Gastroesophageal sphincter (tissue), 3 donors: ENCODE measurements at regions not wholly inside any gene's neighbourhood (a gene's known extent, or its start where the extent isn't known, plus 50 kb on each side); places are given as distances from the start of the nearest gene placed in this dataset.

ENCODE experiments used
- CTCF ChIP-seq, 4 experiments: fragments of 200-600 bp in 2 of 4; fragments of 450-650 bp in 2 of 4; sonication (generic) in 1 of 4; IDR thresholded peaks; one replicate each; pipeline ENCODE4 v1.5.1; 2017 to 2019; ENCODE audit warnings: antibody characterized with exemption in 4 of 4, mild to moderate bottlenecking in 2 of 4, moderate library complexity in 2 of 4
- POLR2A ChIP-seq, 2 donors: fragments of 450-650 bp; IDR thresholded peaks; one replicate each; pipeline ENCODE4 v1.6.1; 2017; ENCODE audit warnings: antibody characterized with exemption in 2 of 2, mild to moderate bottlenecking in 2 of 2, moderate library complexity in 1 of 2
- POLR2AphosphoS5 ChIP-seq: sonication (generic); formaldehyde crosslinking; IDR thresholded peaks from one replicate; pipeline ENCODE4 v1.6.1; 2017; ENCODE audit warnings: antibody characterized with exemption

- TF ChIP-seq CTCF (IDR thresholded peaks at IDR 0.05): no peak
- no peak for TF ChIP-seq POLR2AphosphoS5
- TF ChIP-seq POLR2A (IDR thresholded peaks at IDR 0.05): no peak
Measured at GRCh38 chr7:89714131-89714530, 440.1 kb upstream of the STEAP1 start.
